SK-N-SH (cell line): ENCODE measurements at regions not wholly inside any gene's neighbourhood (a gene's known extent, or its start where the extent isn't known, plus 50 kb on each side); places are given as distances from the start of the nearest gene placed in this dataset.

Source experiments
- CTCF ChIP-seq: fragments of 200-600 bp; sonication (generic); IDR thresholded peaks from 2 replicates; pipeline ENCODE4 v1.6.1; 2017; ENCODE audit warnings: antibody characterized with exemption, mild to moderate bottlenecking, moderate library complexity
- SIN3A ChIP-seq: IDR thresholded peaks from 2 replicates; pipeline ENCODE4 v1.6.1; 2012; ENCODE audit warnings: low read depth, mild to moderate bottlenecking, low read length, moderate library complexity, borderline replicate concordance
- YY1 ChIP-seq: IDR thresholded peaks from 2 replicates; pipeline ENCODE4 v1.4.0; 2012; ENCODE audit warnings: low read depth, mild to moderate bottlenecking

- TF ChIP-seq SIN3A (no peak), YY1 (no peak), CTCF (no peak)
These were observed 88.3 kb upstream of the MPDZ start for GRCh38 chr9:13367784-13368183.
